RCC 7860 (cell line): ENCODE measurements at regions not wholly inside any gene's neighbourhood (a gene's known extent, or its start where the extent isn't known, plus 50 kb on each side); places are given as distances from the start of the nearest gene placed in this dataset.
"Not testable (repeated sequence)": the region's sequence is repeated elsewhere in the genome, so short reads cannot be mapped to it uniquely, and the experiment has no call there.

Experiments
- DNase-seq: peaks from one replicate; pipeline ENCODE4 v3.0.0-alpha.2; 2015; ENCODE audit warnings: low spot score
- FAIRE-seq: peaks from 2 replicates; lab custom pipeline; 2012; peaks lifted over from hg19 to GRCh38; lab: Jason Lieb, UNC

DNA sequence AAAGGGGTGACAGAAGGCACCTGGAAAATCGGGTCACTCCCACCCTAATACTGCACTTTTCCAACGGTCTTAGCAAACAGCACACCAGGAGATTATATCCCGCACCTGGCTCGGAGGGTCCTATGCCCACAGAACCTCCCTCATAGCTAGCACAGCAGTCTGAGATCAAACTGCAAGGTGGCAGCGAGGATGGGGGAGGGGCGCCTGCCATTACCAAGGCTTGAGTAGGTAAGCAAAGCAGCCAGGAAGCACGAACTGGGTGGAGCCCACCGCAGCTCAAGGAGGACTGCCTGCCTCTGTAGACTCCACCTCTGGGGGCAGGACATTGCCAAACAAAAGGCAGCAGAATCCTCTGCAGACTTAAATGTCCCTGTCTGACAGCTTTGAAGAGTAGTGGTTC is 101.8 kb downstream of the TBX20 start:
- FAIRE-seq, DNase-seq: not testable (repeated sequence)

DNA sequence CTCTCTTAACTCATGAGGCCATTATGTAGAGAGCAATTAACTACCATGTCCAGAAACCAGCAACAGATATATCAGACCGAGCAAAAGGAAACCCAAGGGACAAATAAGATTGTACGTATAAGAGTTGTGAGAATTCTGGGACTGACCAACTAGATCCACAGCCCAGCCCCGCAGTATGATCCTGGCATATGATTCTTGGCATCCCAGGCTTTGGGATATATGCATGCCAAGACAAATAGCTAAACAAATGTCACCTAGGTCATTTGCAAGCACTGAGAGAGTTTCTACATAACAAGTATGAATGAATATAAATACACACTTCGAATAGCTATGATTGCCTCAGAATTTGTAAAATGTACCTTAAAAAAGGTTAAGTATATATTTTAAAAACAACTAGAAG is 105.9 kb downstream of the TBX20 start:
- not testable (repeated sequence) for DNase-seq, FAIRE-seq

DNA sequence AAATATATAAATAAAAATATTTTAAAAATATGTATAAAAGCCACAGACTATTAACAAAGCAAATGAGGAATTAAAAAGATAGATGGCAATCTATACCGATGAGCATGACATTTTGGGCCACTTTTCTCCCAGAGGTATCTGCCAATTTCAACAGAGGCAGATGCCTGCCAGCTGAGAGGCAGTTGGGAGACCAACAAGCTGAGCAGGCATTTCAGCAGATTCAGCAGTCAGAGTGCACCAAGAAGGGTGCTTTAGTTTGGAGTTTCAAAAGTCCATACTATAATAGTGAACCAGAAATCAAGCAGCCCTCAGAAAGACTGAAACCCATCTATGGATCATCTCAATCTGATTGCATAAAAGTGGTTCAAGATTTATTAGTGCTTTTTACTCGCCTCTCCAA is 104.8 kb upstream of the DPY19L1 start:
- not testable (repeated sequence) for FAIRE-seq, DNase-seq

DNA sequence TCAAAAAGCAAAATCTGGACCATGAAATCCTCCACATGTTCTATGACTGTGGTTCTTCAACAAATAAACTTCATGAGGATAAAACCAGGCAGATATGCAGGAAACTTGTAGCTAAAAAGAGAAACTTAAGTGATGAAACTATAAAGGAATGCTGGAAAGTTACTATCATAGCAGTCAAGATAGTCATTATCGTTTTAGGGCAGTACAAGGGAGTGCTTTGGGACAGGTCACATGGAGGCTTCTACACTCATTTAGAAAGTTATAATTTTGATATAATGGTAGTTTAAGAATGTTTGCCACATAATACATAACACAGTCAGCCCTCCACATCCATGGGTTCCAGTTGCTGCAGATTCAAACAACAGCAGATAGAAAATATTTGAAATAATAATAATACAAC is 102.0 kb upstream of the DPY19L1 start:
- not testable (repeated sequence) for DNase-seq, FAIRE-seq

DNA sequence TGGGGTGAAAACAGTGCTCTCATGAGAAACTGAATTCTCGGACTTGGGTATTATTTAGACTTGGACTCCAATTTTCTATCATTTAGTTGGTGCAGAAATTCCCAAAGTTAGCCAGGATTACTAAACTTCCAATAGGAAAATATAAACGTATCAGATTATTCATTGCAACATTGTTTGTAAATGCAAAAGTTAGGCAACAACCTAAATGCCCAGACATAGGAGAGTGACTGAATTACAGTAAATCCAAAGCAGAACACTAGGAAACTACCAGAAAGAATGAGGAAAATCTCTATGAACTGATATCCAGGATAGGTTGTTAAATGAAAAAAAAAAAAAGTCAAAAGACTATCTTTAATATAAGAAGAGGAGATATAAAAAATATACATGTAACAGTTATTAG is 96.2 kb upstream of the DPY19L1 start:
- DNase-seq, FAIRE-seq: not testable (repeated sequence)

DNA sequence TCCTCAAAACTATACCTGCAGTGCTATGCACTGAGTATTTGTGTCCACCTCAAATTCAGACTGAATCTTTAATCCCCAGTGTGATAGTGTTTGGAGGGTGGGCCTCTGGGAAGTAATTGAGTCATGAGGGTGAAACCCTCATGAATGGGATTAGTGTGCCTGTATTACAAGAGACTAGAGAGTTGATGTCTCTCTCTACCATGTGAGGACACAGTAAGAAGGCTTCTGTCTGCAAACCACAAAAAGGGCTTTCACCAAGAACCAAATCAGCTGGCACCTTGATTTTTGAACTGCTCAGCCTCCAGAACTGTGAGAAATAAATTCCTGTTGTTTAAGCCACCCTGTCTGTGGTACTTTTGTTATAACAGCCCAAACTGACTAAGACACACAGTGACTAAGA is 95.7 kb upstream of the DPY19L1 start:
- not testable (repeated sequence) for FAIRE-seq, DNase-seq

DNA sequence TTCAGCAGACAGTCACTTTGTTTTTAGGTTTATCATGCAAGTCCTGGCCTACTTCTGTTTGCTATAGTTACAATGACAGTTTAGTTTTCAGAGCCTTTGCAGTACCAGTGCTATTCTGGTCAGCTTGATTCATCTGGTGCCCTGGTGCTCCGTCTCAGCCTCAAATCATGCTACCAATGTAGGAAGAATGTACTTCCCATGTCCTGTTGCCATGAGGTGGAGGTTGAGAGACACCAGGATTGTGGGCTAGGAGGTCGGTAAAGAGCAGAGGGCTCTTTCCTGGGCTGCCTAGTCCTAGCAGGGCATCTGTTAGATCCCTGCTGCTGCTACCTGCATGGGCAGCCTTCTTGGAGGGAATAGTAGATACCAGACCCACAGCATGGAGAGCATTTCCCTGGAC is 91.4 kb upstream of the DPY19L1 start:
- not testable (repeated sequence) for FAIRE-seq, DNase-seq

DNA sequence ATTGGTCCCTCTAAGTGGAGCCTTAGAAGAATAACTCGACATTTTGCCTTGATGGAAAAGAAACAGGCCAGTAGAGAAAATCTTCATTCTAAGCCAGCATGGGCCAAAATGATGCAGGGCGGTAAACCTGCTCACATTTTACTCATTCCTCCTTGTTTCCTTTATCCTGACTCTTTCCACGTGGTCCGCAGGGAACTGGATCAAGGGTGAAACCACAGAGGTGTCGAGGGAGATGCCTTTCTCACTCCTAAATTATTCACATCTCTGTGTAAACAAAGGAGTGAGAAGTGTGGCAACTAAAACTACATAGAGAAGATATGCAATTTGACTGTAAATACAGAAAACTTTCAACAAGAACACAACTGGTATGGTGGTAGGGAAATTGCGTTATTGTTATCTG is 81.2 kb upstream of the DPY19L1 start:
- FAIRE-seq = peak; percentile 88
- not testable (repeated sequence) for DNase-seq

DNA sequence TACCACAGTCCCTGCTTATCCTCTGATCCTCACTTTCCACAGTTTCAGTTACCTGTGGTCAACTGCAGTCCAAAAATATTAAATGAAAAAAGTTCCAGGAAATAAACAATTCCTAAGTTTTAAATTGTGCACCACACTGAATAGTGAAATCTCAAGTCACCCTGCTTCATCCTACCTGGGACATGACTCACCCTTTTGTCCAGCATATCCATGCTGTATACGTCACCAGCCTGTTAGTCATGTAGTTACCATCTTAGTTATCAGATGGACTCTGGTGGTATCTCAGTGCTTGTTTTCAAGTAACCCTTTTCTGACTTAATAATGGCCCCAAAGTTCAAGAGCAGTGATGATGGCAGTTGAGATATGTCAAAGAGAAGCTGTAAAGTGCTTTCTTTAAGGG is 69.4 kb upstream of the DPY19L1 start:
- DNase-seq (peak; percentile 29), FAIRE-seq (peak; percentile 72)

DNA sequence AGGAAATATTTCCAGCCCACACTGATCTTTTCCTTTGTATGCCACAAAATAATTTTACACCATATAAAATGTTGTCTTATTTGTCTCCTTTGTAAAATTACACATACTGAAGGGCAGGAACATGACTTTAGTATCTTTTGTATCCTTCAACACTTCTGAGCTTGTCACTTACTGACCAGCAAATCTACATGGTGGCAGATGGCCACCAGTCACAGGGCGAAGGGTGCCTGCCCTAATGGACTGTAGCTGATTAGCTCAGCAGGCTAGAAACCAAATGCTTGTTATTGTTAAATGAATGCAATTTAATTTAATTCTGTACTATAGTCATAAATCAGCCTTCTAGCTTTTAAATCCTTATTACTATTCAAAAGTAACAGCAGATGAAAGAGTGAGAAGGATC is 68.2 kb upstream of the DPY19L1 start:
- not testable (repeated sequence) for FAIRE-seq, DNase-seq

DNA sequence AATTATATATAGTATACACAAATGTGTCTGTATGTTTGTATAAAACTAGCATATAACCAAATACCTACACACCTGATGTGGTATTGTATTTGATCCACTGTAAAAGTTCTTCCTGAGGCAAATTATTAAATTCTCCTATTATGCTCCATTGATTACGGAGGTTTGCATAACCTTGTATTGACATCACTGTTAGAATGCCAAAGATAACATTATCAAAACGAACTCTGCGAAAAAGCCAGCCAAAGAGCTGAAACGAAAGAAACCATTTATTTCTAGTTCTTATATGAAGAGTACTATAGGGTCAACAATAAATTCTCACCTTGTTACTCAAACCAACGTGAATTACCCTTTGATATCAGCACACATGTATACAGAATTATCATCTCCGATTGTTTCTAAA is 65.6 kb upstream of the DPY19L1 start:
- not testable (repeated sequence) for FAIRE-seq

DNA sequence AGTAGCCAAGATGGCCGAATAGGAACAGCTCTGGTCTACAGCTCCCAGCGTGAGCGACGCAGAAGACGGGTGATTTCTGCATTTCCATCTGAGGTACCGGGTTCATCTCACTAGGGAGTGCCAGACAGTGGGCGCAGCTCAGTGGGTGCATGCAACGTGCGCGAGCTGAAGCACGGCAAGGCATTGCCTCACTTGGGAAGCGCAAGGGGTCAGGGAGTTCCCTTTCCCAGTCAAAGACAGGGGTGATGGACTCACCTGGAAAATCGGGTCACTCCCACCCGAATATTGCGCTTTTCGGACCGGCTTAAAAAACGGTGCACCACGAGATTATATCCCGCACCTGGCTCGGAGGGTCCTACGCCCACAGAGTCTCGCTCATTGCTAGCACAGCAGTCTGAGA is 55.7 kb upstream of the DPY19L1 start:
- not testable (repeated sequence) for DNase-seq, FAIRE-seq

More for the DNA sequence above, 65.6 kb upstream of the DPY19L1 start:
- DNase-seq = not testable (repeated sequence)
